ENCODE measurements at regions not wholly inside any gene's neighbourhood (a gene's known extent, or its start where the extent isn't known, plus 50 kb on each side); places are given as distances from the start of the nearest gene placed in this dataset.

DNA sequence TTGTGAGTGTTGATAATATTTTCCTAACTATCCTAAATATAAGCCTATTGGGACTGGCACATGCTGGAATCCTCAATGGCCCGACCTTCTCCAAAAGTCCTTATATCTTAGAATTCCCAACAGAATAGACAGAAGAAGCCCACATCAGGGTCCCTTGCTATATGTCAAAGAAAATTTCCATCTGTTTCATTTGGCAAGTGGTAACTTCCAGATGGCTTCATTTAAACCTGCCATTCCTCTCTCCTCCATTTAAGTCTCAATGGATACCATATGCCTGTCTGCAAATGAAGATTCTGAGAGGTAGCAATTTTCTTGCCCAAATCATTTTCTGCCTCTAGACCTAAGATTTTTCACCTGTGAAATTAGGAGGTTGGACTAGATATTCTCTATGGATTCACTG, 73.1 kb upstream of the KCNA4 start:
- DNase-seq (ENCODE audit: low read depth) = no peak

DNA sequence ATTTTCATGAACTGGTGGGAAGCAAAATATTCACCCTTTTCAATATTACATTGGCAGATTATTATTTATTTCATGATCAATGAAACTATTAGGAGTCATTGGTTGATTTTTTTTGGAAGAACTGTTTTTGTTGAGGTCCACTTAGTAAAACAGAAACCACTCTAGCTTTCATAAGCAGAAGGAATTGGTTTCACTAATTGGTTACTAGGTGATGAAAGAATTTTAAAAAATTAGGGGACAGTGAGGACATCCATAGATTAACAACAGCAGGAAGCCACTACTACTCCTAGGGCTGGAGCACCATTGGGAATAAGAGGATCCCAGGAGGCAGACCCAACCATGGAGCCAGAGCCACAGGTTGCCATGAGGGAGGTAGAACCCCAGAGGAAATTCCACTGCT, 74.4 kb upstream of the KCNA4 start:
- DNase-seq (ENCODE audit: low read depth) = no peak

DNA sequence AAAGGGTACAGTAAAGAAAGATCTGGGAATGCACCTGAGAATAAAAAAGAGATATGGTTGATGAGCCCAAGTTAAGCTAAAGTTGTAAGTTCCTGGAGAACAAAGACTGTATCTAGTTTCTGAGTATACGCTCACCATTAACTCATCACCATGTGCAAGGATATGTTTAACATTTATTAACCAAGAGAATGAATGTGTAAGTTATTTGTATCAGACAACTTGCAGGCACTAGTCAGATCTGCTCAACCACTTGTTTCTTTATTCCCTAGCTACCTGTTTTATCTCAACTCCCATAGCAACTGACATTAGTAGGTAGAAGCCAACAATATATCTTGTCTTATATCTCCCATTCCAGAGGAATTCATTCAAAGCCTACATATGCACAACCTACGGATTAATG, 74.9 kb upstream of the KCNA4 start:
- DNase-seq (ENCODE audit: low read depth) = no peak

DNA sequence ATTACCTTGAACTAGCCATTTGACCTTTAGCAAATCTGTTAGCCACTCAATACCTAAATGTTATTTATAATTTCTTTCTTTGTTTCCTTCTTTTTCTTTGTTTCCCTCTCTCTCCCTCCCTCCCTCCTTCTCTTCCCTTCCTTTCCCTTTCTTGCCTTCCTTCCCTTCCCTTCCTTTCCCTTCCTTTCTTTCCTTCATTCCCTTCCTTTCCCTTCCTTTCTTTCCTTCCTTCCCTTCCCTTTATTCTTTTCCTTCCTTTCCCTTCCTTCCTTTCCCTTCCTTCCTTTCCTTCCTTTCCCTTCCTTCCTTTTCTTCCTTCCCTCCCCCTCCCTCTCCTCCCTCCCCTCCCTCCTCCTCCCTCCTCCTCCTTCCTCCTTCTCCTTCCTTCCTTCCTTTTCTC, 75.7 kb upstream of the KCNA4 start:
- no peak for DNase-seq (ENCODE audit: low read depth)

DNA sequence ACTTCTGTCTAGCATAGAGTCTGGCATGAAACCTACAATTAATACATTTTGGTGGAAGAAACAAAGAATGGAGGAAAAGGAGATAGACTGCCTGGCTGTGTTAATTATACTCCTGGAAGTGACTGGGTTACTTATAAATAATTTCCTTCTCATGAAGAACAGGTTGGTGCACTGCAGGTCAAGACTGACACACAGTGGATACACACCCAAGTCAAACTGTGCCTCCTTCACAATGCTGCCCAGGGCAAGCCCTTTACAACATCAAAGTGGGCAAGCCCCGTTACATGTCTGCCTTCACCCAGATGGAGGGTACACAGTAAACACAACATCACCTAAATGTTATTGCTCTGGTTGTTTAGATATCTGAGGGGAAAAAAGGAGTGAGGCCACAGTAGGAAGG, 83.7 kb upstream of the KCNA4 start:
- DNase-seq (ENCODE audit: low read depth) = no peak

DNA sequence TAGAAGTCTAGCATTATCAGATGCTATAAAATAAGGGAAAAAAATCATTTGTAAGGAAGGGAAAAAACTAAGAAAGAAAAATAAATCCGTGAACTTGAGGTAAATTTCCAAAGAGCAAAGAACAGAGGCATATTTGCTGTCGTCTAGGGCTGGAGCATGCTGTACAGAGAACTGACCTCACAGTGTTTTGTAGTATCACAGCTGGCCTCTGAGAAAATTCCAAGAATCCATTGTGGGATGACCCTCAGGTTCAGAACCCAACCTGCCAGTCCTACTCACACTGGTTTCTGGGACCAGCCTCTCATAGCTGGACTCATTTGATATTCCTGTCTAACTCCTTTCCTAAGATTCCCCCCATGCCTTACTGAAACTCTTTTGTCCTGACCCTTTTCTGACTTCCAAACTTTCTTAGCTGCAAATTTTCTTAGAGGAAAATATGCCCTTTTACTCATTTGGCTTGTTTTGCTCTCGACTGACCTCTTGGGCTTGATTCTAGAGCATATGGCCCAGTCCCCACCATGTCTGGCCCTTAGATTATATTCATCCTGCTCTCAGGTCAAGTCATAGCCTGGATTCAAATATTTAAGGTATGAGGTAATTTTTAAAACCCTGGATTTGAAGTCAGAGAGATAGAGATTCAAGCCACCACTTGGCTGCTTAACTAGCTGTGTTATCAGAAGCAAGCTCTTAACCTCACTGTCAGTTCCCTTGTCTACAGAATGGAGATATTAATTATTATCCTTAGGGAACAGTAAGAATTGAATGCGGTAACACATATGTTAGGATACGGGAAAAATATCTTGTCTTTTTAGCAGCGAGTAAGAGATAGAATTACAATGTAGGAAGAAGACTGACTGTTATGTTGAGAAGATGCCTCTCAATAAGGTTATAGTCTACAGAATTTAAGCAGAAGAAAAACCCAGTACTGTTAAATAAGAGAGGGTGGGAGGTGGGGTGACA, 89.7 kb upstream of the KCNA4 start:
- DNase-seq (ENCODE audit: low read depth) = no peak

DNA sequence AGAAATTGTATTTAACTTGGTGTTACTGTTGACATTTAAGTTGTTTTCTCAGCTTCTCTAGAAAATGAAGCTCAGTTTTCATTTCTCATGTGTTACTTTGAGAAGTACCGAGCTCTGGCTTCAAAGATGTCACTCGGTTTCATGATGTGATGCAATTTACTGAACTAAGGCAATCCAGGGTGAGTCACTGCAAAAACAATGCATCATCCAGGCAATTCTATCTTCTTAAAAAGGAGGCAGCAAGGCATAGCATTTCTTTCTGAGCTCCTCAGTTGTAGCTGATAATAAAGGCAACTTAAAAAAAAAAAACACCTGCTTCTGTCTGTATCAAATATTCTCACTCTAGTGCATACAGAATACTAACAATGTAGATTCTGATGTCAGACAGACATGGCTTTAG, 91.1 kb upstream of the KCNA4 start:
- peak; percentile 74 for DNase-seq (ENCODE audit: low read depth)

DNA sequence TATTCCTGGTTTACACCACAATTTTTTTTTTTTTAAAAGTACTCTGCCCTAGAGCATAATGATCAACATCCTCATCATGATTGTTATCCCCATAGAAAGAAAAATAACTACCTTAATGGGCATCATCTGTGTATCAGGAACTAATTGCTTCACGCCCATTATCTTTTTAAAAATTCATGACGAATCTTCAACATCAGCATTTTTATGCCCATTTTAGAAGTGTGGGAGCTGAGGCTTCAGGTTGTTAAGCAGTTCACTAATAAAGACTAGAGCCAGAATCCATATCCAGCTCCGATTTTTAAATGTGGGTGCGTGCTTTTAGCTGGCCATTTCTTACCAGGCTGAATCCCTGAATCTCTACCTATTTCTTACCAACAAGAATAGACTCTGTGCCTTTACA, 92.9 kb upstream of the KCNA4 start:
- DNase-seq (ENCODE audit: low read depth) = no peak

DNA sequence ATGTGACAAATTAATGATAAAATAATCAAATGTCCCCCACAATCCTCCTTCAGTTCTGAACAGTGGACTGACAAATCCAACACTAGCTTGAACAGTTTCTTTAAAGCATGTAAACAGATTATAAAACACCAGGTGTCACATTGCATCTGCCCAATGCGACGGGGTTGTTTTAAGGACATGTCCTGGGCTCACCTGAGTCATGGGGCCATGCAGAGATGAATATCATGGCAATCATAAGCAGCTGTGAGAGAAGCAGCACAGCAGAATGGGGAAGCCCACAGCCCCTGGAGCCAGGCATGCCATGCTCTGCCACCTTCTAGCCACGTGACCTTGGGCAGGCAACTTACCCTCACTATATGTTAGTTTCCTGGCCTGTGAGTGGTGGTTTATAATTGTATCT, 93.9 kb upstream of the KCNA4 start:
- no peak for DNase-seq (ENCODE audit: low read depth)

DNA sequence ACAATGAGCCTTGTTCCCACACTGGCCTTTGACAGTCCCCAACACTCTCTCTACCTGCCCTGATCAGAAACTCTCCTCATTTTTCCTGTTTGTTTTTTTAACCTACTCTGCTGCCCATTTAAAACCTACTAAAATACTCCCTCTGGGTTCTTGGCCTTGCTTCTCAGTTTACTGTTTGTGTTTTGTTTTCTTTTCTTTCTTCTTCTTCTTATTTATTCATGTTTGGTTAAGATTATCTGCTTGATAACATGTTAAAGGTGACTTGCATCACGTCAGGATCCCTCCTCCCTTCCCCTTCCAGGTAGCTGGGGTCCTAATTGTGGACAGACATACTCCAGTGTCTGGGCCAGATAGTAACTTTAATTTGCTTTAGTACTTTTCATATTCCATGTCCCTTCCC, 95.0 kb upstream of the KCNA4 start:
- no peak for DNase-seq (ENCODE audit: low read depth)

DNA sequence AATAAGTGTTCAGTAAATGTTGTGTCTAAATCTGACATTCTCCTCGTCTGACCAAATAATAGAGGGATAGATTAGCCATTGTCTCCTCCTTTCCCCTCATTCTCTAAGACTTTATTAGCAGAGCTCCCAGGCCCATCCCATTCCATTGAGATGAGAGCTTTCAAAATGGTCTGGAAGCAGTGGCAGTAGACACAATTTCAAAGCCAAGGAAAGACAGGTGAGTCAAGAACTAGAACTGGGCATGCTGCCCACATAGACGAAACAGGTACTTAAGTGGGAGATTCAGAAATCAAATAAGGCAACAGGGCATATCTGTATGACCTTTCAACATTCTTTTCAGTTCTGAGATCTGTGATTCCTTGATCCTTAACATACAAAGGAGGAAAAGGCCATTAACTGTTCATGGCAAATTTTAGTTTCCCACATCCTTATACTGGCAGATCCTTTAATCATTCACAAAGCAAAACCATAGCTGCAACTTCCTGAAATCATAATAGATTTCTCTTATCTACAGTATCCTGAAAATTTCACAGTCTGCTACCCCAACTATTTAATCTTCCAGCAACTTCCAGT, 96.6 kb upstream of the KCNA4 start:
- DNase-seq (ENCODE audit: low read depth) = no peak

DNA sequence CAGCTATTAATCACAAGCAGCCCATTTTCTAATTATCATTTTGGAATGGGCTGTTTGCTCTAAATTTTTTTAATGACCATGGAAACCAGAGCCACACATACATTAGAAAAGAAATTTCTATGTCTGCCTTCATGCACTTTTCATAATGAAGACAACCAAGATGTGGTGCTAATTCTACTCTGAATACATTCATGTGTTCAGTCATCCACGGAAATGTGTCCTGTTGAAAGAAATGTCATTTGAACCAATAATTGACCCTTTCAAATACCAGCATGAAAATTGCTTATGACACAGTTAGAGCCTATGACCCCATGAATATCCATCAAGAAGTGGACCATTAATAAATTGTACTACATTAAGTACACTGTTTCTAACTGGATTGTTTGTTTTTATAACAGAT, 99.7 kb upstream of the KCNA4 start:
- DNase-seq (ENCODE audit: low read depth) = no peak

DNA sequence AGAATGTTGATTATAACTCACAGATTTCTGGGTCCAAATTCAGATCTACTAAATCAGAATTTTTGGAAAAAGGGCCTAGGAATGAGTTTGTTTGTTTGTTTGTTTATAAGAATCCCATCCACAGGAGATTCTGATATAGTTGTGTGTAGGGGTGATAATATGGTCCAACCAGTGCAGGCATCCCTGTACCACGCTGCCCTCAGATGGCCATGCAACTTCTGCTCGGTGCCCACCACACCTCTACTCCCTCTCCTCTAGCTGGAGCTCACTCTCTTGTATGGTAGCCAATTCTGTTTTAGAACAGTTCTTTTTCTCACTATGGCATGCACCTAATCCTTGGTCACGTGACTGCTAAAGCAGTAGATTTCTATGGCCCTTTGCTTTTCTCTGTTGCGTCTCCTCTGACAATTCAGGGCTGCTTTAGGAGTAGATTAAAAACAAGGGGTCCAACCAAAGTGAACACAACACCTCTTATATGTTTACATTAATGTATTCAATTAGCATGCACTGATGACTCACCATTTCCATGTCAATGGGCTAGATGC, 103.3 kb upstream of the KCNA4 start:
- DNase-seq (ENCODE audit: low read depth) = no peak

DNA sequence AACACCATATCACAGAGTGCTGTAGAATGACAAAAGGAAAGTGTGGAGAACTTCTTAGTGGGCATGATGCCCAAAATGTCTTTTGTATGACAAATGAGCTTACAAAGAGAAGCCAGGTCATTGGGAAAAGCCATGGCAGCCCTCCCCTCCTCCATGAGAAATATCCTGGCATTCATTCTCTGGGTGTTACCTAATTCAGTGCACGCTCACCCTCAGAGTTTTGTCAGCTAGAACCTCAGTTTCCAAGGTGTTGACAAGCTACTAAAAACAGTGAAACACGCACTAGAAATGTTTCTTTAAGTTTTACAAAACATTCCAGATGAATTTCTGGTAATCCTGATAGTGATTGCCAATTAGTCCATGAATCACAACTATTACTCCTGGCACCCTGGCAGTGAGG, 105.4 kb upstream of the FSHB start:
- no peak for DNase-seq (ENCODE audit: low read depth)

DNA sequence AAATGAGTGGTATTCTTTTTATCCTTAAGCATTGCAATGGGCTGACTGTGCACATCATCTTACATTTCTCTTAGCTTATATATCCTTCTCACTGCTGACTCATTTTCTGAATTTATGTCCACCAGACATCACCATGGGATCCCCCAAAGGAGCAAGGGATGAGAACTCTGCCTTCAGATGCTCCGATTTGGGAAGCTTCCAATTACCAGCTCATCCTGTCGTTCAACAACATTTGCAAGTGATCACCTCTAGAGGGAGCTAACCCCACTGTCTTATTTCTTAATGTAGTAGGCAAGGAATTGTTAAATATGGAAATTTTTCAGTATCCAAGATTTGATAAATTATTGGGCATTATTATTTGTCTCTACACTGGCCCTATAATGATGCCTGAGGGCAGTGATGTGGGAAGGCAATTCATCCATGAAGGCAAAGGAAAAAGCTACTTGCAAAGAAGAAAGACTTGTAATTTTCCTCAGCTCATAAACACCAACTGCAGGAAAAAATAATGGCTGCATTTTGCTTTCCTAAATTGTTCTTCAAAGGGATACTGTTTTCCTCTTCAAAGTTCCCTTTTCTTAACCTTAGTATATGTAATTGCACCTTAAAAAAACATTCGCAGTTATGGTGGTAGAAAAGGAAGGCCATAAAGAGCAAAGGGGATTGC, 102.4 kb upstream of the FSHB start:
- peak; percentile 50 for DNase-seq (ENCODE audit: low read depth)

DNA sequence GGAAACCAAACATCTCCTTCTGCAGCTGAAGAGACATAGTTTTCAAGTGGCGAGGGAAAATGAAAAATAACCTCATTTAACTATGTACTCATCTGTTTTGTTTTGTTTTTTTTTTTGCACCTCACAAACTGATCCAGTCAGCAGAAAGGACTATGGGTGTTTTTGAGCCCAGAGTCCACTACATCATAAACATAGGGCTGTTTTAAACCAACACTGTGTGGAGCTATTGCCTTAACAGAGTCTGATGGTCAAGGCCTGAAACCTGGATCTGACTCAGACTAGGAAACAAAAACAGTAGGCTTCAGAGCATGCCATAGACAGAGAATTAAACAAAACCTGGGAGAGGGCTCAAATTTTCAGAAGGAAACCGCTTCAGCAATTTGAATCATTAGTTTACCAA, 99.3 kb upstream of the FSHB start:
- peak; percentile 3 for DNase-seq (ENCODE audit: low read depth)

DNA sequence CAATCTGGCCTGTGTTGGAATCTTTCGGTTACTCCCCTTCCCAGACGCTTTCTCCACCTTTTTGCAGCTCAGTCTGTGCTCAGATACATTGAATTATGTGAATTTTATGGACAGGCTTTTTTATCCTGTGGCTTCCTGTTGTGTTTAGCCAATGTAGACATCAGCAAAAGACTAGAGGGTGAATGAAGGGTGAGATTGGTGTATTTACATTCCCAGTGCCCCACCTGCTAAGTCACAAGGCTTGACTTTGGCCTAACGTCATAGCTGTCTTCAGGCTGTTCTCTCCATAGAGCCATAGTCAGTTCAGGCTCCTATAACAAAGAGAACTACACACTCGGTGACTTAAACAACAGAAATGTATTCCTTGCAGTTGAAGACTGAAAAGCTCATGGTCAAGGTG, 97.5 kb upstream of the FSHB start:
- DNase-seq (ENCODE audit: low read depth) = no peak

DNA sequence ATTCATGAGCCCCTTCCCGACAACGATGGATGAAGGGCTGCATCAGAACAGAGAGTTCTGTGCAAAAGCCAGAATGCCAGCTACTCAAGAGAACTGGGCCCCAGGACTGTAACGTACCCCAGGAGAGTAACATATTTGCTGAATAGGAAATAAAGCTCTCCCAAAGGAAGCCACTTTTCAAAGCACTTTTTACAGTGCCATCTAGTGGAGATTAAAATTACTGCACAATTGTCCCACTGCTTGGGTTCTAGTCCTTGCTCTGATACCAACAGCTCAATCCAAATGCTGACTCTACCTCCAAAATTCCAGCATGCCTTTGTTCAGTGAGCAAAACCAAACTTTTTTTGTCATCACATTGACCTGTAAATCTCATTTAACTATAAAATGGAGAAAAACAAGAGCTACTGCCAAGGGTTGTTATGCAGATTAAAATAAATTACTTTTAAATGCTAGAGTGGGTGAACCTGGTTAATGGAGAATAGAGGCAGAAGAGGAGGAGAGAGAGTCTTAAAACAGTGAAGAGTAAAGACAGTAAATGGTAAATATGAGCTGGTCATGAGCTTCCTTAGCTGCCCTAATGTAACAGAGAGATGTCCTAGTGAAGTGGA, 87.6 kb upstream of the FSHB start:
- peak; percentile 20 for DNase-seq (ENCODE audit: low read depth)

DNA sequence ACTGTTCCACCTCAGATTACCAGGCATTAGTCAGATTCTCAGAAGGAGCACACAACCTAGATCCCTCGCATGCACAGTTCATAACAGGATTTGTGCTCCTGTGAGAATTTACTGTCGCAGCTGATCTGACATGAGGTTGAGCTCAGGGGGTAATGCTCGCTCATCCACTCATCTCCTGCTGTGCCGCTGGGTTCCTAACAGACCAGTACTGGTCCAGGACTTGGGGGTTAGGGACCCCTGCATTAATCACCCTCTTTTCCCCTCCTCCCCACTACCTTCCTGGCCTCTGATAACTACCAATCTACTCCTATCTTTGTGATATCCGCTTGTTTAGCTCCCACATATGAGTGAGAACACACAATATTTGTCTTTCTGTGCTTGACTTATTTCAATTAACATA, 83.5 kb upstream of the FSHB start:
- DNase-seq (ENCODE audit: low read depth) = no peak

DNA sequence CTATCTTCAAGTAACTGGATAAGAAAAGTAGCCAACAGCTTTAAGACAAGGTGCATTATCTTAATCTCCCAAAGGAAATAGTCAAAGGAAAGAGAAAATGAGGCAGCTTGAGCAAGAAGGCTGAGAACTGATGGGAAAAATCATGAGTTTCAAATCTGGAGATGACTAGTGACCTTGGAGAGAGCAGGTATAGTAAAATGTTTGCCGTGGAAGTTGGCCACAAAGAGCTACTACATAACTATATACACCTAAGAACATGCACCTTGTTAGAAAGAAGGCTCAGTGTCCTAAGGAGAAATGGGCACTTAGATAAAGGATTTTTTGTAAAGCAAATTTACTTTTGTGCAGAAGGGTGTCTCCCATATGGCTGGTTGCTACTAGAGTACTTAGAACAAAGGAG, 80.8 kb upstream of the FSHB start:
- DNase-seq (ENCODE audit: low read depth) = no peak

DNA sequence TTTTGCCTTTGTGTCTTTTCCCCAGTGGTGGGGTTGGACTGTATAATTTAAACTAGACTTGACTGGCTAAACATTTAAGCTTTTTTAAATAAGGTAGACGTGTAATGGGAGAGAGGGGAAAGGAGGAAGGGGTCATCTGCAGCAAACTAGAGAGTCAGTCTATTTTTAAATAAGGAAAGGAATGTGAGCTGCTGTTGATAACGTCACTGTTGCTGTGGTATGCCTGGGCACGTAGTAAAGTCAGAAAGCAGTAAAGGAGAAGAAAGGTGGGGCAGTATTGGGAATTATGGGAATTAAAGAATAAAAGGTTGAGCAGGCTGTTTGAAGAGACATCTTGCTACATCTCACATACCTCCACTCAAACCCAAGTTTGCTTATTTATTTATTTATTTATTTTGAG, 80.4 kb upstream of the FSHB start:
- DNase-seq (ENCODE audit: low read depth) = no peak

DNA sequence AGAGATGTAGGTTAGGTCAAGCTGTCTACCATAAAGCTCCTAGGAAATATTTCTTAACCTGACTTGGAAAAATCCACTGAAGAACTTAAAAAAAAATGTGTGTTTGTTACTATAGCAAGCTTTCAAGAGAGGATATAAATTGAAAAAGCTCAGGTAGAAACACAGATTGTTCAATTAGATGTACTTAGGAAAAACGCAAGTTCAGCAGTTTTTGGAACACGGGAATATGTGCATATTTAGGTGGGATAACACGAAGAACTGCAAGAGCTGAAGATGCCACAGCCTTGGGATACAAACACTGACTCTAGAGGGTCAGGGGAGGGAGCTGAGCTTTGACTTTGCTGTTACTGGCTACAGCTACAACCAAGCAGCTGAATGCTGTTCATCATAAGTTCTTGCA, 77.8 kb upstream of the FSHB start:
- no peak for DNase-seq (ENCODE audit: low read depth)

DNA sequence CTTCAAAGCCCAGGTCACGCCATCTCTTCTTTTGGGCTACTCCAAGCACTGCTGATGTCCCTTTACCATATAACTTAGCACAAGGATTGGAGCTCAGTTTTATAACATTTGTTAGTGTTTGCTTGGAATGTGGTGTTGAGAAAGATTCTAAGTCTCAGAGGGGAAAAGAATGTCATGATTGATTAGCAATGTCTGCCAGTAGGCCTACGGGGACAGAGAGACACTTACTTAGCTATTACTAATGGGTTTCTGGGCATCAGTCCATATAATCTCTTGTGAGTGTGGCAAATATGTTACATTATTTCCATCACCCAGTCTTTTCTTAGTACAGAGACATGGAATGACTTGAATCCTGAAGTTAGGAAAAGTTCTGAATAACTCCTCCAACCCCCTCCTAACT, 75.4 kb upstream of the FSHB start:
- no peak for DNase-seq (ENCODE audit: low read depth)
